T47D (cell line): ENCODE measurements at regions not wholly inside any gene's neighbourhood (a gene's known extent, or its start where the extent isn't known, plus 50 kb on each side); places are given as distances from the start of the nearest gene placed in this dataset.
"Not testable (repeated sequence)": the region's sequence is repeated elsewhere in the genome, so short reads cannot be mapped to it uniquely, and the experiment has no call there.

Source experiments
- DNase-seq, 2 experiments: peaks; one replicate each; pipeline versions ENCODE4 v3.0.0 to v3.0.0-alpha.2; 2011 to 2012; ENCODE audit warnings: low read depth in 1 of 2, low spot score in 1 of 2
- JUND ChIP-seq: IDR thresholded peaks from 2 replicates; pipeline ENCODE4 v1.6.1; 2012; ENCODE audit warnings: low read depth
- in situ Hi-C: cut with HindIII; loops from 2 replicates; pipeline ENCODE4 v1.10.0; 2016; ENCODE audit warnings: low sequenced_read_pairs, low pct_unique_long_range_greater_than_20kb

- DNase-seq, result no peak
- in situ Hi-C loops, result no loop called here
- TF ChIP-seq JUND, result no peak
These were observed 160.1 kb downstream of the RBMX2 start for GRCh38 chrX:130561930-130562329.

GRCh38 chrX:130563476-130563875 lies 161.7 kb downstream of the RBMX2 start:
- no peak for TF ChIP-seq JUND
- in situ Hi-C loops, result no loop called here
- DNase-seq, result no peak

- in situ Hi-C loops, result no loop called here
- DNase-seq, result no peak
- no peak for TF ChIP-seq JUND
These were observed 164.4 kb downstream of the RBMX2 start for GRCh38 chrX:130566028-130566683.

- DNase-seq, in situ Hi-C loops: not testable (repeated sequence)
These were observed 171.2 kb downstream of the RBMX2 start for GRCh38 chrX:130573030-130573429.
